Left ventricle myocardium inferior (tissue), 1 donor: ENCODE measurements at regions not wholly inside any gene's neighbourhood (a gene's known extent, or its start where the extent isn't known, plus 50 kb on each side); places are given as distances from the start of the nearest gene placed in this dataset.
"Not testable (repeated sequence)": the region's sequence is repeated elsewhere in the genome, so short reads cannot be mapped to it uniquely, and the experiment has no call there.

Source experiments
- DNase-seq: peaks from one replicate; pipeline ENCODE4 v3.0.0-alpha.2; 2020
- H3K27ac ChIP-seq: fragments of 200-600 bp; replicated peaks from 2 replicates; pipeline ENCODE4 v1.8.0; 2021
- H3K27me3 ChIP-seq: fragments of 200-600 bp; 2 replicates; pipeline ENCODE4 v1.8.0; 2021; ENCODE audit warnings: low read depth
- H3K36me3 ChIP-seq: fragments of 200-600 bp; 2 replicates; pipeline ENCODE4 v1.8.0; 2021
- H3K4me1 ChIP-seq: fragments of 200-600 bp; 2 replicates; pipeline ENCODE4 v1.8.0; 2021
- H3K4me3 ChIP-seq: fragments of 200-600 bp; 2 replicates; pipeline ENCODE4 v1.8.0; 2021; ENCODE audit warnings: mild to moderate bottlenecking, moderate library complexity
- H3K9me3 ChIP-seq: fragments of 200-600 bp; replicated peaks from 2 replicates; pipeline ENCODE4 v1.8.0; 2021
- intact Hi-C: fragments of 100-400 bp; cut with micrococcal nuclease; formaldehyde crosslinking; loops from one replicate; pipeline ENCODE4 v1.11.0; 2022
- TF ChIP-seq, protein P1 (sequence below): fragments of 200-600 bp; IDR thresholded peaks from 2 replicates; pipeline ENCODE4 v1.8.0; 2021; ENCODE audit warnings: antibody characterized with exemption, mild to moderate bottlenecking, borderline replicate concordance
- donor health status: DM: no; HTN: yes; CAD: no; lungs with severe emphysema.

DNA sequence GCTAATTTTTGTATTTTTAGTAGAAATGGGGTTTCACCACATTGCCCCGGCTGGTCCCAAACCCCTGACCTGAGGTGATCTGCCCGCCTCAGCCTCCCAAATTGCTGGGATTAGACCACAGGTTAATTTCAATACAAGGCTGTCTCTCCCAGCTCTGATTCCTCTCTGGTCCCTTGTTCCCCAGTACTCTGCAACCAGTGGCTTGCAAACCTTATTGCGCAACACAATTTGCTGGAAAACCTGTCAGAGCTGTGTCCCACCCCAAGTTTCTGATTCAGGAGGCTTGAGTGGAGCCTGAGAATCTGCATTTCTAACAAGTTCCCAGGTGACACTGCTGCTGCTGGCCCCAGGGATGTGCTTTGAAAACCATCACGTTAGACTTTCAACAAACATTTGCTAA, 96.2 kb upstream of the SRSF6 start:
- no peak for DNase-seq
- Histone ChIP-seq H3K4me1 (no peaks in the 10 kb centered on the region), H3K27me3 (peaks cover 41% of the 10 kb centered on the region), H3K27ac (no peak overlapping the region), H3K4me3 (no peak overlapping the region), H3K36me3 (no peaks in the 10 kb centered on the region), H3K9me3 (peaks cover 9% of the 10 kb centered on the region)
- intact Hi-C loops = no loop called here
- TF ChIP-seq, protein P1, sequence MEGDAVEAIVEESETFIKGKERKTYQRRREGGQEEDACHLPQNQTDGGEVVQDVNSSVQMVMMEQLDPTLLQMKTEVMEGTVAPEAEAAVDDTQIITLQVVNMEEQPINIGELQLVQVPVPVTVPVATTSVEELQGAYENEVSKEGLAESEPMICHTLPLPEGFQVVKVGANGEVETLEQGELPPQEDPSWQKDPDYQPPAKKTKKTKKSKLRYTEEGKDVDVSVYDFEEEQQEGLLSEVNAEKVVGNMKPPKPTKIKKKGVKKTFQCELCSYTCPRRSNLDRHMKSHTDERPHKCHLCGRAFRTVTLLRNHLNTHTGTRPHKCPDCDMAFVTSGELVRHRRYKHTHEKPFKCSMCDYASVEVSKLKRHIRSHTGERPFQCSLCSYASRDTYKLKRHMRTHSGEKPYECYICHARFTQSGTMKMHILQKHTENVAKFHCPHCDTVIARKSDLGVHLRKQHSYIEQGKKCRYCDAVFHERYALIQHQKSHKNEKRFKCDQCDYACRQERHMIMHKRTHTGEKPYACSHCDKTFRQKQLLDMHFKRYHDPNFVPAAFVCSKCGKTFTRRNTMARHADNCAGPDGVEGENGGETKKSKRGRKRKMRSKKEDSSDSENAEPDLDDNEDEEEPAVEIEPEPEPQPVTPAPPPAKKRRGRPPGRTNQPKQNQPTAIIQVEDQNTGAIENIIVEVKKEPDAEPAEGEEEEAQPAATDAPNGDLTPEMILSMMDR = no peak

DNA sequence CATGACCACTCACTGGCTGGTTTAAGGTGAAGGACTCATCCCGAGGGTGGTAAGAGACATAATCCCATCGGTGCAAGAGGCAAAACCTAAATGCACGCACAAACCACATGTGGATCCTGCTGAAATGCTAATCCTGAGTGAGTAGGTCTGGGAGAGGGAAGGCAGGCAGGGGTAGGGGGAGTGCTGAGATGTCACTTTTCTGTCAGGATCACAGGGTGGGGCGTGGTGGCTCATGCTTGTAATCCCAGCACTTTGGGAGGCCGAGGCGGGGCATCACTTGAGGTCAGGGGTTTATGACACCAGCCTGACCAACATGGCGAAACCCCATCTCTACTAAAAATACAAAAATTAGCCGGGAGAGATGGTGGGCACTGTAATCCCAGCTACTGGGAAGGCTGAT, 97.7 kb upstream of the SRSF6 start:
- H3K4me3 ChIP-seq = no peak overlapping the region

DNA sequence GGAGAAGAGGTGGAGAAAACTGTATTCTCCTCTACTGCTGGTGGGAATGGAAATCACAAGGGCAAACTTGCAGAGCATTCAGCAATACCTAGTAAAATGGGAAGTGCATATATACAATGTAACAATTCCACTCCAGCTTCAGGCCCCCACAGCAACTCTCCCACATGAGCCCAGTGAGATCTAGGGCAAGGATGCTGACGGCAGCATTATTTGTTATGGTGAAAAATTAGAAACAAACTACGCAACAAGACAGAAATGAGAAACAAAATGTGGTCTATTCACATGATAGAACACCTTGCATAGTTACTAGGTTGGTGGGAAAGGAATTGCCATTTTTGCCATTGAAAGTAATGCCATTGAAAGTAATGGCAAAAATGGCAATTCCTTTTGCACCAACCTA, 98.9 kb upstream of the SRSF6 start:
- Histone ChIP-seq H3K4me1 (no peaks in the 10 kb centered on the region), H3K36me3 (no peaks in the 10 kb centered on the region), H3K27me3 (peaks cover 18% of the 10 kb centered on the region), H3K4me3 (no peak overlapping the region), H3K27ac (no peak overlapping the region), H3K9me3 (peaks cover 9% of the 10 kb centered on the region)
- intact Hi-C loops = no loop called here
- DNase-seq = no peak
- TF ChIP-seq, protein P1 = no peak

More for the DNA sequence above, 97.7 kb upstream of the SRSF6 start:
- H3K27ac ChIP-seq = no peak overlapping the region
- H3K9me3 ChIP-seq = peaks cover 9% of the 10 kb centered on the region
- H3K36me3 ChIP-seq = no peaks in the 10 kb centered on the region
- H3K27me3 ChIP-seq = peaks cover 26% of the 10 kb centered on the region
- no peak for DNase-seq
- no peaks in the 10 kb centered on the region for H3K4me1 ChIP-seq
- TF ChIP-seq, protein P1 = no peak
- intact Hi-C loops = no loop called here

DNA sequence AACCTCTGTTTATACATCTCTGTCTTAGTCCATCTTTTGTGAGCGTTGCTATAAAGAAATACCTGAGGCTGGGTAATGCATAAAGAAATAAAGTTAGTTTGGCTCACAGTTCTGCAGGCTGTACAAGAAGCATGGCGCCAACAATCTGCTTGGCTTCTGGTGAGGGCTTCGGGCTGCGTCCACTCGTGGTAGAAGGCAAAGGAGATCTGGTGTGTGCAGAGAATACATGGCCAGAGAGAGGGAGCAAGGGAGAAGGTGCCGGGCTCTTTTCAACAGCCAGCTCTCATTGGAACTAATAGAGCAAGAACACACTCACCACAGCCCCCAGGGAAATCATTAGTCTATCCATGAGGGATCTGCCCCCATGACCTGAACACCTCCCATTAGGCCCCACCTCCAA, 100.3 kb upstream of the SRSF6 start:
- H3K27ac ChIP-seq = no peak overlapping the region
- H3K4me3 ChIP-seq = no peak overlapping the region
- TF ChIP-seq, protein P1 = no peak
- DNase-seq = no peak
- intact Hi-C loops = no loop called here
- peaks cover 9% of the 10 kb centered on the region for H3K9me3 ChIP-seq
- no peaks in the 10 kb centered on the region for H3K36me3 ChIP-seq
- H3K27me3 ChIP-seq = peaks cover 25% of the 10 kb centered on the region
- no peaks in the 10 kb centered on the region for H3K4me1 ChIP-seq

DNA sequence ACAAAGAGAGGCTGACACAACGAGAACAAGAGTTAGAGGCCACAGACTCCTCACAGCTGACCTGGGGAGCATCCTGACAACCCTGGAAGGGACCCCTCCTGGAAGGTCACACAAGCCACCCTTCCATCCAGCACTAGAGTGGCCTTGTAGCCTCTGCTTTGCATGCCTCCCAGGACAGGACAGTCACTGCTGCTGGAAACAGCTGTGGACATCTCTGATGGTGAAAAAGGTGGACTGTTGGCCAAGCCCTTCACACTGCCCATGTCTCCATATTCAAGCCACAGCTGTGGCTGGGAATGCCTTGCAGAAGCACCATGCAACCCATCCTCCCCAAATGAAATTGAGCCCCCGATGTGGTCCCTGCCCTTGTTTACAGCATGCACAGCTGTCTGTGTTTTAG, 102.1 kb upstream of the SRSF6 start:
- Histone ChIP-seq H3K27ac (no peak overlapping the region), H3K36me3 (no peaks in the 10 kb centered on the region), H3K9me3 (peaks cover 9% of the 10 kb centered on the region), H3K4me1 (no peaks in the 10 kb centered on the region), H3K27me3 (peaks cover 17% of the 10 kb centered on the region), H3K4me3 (no peak overlapping the region)
- no peak for DNase-seq
- intact Hi-C loops = no loop called here
- TF ChIP-seq, protein P1 = no peak

DNA sequence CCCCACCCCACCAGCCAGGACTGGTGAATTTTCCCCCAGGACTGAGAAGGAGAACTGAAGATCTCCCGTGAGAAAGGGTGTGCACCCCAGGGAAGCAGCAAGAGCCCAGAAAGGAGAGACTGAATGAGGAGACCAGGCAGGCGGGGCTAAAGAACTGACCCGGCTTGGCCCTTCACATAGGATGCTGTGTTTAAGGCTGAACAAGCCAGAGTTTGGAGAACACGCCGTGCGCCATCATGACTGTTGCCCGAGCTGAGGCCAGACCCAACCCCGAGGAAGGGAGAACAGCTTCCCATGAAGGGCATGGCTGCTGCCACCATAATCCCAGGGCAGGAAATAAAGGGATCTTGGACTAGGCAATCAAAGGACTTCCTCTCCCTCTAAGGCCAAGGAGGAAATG, 104.7 kb upstream of the SRSF6 start:
- H3K4me1 ChIP-seq = no peaks in the 10 kb centered on the region
- no peaks in the 10 kb centered on the region for H3K36me3 ChIP-seq
- no peak for DNase-seq
- intact Hi-C loops = no loop called here
- H3K27me3 ChIP-seq = peaks cover 37% of the 10 kb centered on the region
- H3K27ac ChIP-seq = no peak overlapping the region
- TF ChIP-seq, protein P1 = no peak
- H3K9me3 ChIP-seq = no peaks in the 10 kb centered on the region
- H3K4me3 ChIP-seq = no peak overlapping the region

DNA sequence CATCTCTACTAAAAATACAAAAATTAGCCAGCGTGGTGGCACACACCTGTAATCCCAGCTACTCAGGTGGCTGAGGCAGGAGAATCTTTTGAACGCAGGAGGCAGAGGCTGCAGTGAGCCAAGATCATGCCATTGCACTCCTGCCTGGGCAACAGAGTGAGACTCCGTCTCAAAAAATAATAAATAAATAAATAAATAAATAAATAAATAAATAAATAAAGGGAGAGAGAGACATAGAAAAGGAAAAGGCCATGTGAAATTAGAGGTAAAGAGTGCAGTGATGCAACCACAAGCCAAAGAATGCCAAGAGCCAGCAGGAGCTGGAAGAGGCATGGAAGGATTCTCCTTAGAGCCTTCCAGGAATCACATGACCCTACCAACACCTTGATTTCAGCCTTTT, 107.0 kb upstream of the SRSF6 start:
- intact Hi-C loops, H3K36me3 ChIP-seq, H3K27ac ChIP-seq, DNase-seq, H3K4me1 ChIP-seq, H3K4me3 ChIP-seq, H3K9me3 ChIP-seq: not testable (repeated sequence)
- peaks cover 50% of the 10 kb centered on the region for H3K27me3 ChIP-seq
